ENCODE measurements at regions not wholly inside any gene's neighbourhood (a gene's known extent, or its start where the extent isn't known, plus 50 kb on each side); places are given as distances from the start of the nearest gene placed in this dataset.

DNA sequence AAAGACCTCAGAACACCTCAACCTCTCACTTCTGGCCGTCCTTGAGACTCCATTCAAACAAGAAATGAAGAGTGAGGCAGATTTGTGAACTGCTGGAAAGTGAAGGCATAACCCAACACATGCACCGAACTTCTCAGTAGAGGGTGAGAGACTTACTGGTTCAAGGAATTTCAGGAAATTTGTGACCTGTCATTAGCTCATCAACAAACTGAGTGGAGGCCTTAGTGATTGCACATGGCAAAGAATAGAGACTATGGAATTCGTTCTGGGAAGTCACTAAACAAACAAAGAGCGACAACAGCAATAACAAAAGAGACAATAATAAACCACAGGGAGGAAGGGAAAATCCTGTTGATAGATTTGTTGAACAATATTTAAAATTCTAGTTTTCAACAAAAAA lies 125.0 kb upstream of the AKR1E2 start:
- DNase-seq (no peak), ATAC-seq (no peak)
- ChIA-PET CTCF (no interaction called here), POLR2A (no interaction called here)
- Mint-ChIP-seq H3K27me3 (peaks cover 15% of the 10 kb centered on the region), H3K4me3 (no peak overlapping the region), H3K9me3 (no peaks in the 10 kb centered on the region), H3K36me3 (ENCODE audit: low read depth) (no peaks in the 10 kb centered on the region), H3K4me1 (ENCODE audit: low read depth) (no peaks in the 10 kb centered on the region), H3K27ac (no peak overlapping the region)
- TF ChIP-seq, protein P1, sequence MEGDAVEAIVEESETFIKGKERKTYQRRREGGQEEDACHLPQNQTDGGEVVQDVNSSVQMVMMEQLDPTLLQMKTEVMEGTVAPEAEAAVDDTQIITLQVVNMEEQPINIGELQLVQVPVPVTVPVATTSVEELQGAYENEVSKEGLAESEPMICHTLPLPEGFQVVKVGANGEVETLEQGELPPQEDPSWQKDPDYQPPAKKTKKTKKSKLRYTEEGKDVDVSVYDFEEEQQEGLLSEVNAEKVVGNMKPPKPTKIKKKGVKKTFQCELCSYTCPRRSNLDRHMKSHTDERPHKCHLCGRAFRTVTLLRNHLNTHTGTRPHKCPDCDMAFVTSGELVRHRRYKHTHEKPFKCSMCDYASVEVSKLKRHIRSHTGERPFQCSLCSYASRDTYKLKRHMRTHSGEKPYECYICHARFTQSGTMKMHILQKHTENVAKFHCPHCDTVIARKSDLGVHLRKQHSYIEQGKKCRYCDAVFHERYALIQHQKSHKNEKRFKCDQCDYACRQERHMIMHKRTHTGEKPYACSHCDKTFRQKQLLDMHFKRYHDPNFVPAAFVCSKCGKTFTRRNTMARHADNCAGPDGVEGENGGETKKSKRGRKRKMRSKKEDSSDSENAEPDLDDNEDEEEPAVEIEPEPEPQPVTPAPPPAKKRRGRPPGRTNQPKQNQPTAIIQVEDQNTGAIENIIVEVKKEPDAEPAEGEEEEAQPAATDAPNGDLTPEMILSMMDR (IDR thresholded peaks at IDR 0.05): no peak
- intact Hi-C loops (cut with micrococcal nuclease): no loop called here

DNA sequence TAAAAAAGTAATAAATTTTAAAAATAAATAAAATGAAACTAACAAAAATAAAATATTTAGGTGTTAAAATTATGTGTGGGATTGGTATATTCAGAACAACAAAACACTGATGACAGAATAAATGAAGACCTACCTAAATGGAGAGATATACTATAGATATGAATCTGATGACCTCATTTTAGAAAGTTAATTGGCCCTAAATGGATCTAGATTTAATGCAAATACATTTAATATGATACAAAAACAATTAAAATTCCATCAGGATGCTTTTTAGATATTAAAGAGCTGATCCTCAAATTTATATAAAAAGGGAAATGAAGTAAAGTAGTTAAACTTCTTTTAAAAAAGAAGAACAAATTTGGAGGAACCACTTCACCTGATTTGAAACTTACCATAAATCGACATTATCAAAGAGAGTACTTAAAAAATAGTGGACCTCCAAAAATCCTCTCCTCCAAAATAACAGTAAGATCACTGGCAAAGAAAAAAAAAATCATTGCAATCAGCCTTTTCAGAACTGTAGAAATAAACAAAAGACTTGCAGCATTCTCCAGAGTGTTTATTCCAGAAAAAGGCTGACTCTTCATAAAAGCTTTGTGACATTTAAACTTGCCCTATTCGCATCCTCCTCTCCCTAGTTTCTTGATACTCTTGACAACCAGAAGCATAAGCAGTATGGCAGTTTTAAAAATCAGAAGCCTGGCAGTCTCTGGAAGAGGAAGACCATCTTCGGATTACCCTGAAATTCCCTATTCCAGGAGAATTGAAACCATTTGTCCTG lies 125.9 kb upstream of the AKR1E2 start:
- POLR2A ChIA-PET: no interaction called here
- Mint-ChIP-seq H3K27me3 (peaks cover 11% of the 10 kb centered on the region), H3K27ac (no peak overlapping the region), H3K4me1 (ENCODE audit: low read depth) (no peaks in the 10 kb centered on the region), H3K9me3 (no peaks in the 10 kb centered on the region), H3K36me3 (ENCODE audit: low read depth) (no peaks in the 10 kb centered on the region), H3K4me3 (no peak overlapping the region)
- no peak for ATAC-seq
- no peak for DNase-seq
- intact Hi-C loops (cut with micrococcal nuclease): no loop called here
- TF ChIP-seq, protein P1 (IDR thresholded peaks at IDR 0.05): no peak
- CTCF ChIA-PET: interaction anchor here (0.9 kb wide), 1 partner anchor 23 kb away, joined by 3 read pairs; no protein-coding TSS in a partner anchor

DNA sequence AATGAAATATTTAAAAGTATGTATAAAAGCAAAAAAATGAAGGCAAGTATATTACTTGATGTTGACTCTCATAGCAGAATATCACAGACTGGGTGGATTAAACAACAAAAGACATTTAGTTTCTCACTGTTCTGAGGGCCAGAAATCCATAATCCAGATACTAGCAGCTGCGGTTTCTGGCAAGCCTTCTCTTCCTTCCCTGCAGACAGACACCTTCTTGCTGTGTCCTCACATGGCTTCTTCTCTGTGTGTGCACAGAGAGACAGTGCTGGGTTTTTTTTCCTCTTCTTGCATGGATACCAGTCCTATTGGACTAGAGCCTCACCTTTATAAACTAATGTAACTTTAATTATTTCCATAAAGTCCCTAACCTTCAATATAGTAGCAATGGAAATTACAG lies 127.9 kb upstream of the AKR1E2 start:
- Mint-ChIP-seq H3K4me3 (no peak overlapping the region), H3K27me3 (peaks cover 6% of the 10 kb centered on the region), H3K9me3 (no peaks in the 10 kb centered on the region), H3K4me1 (ENCODE audit: low read depth) (no peaks in the 10 kb centered on the region), H3K36me3 (ENCODE audit: low read depth) (no peaks in the 10 kb centered on the region), H3K27ac (no peak overlapping the region)
- ChIA-PET CTCF (no interaction called here), POLR2A (no interaction called here)
- TF ChIP-seq, protein P1 (IDR thresholded peaks at IDR 0.05): no peak
- ATAC-seq (no peak), DNase-seq (no peak)
- intact Hi-C loops (cut with micrococcal nuclease): no loop called here

DNA sequence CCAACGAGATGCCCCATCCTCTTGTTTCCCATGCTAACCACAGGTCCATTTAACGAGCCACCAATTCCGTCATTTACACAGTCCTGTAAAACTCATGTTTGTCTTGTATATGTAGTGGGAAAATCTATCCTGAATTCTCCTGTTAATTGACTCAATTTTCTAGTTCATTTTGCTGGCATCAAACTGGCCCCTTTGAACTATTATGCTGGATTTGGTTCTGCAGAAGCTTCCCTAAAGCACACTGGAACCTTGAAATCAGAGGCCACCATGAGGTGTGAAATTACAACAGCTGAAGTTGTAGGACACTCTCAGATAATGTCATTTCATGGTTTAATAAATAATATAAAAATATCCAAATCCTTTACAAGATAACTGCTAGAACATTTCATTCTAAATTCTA lies 129.8 kb upstream of the AKR1E2 start:
- ChIA-PET POLR2A (no interaction called here), CTCF (no interaction called here)
- TF ChIP-seq, protein P1 (IDR thresholded peaks at IDR 0.05): no peak
- intact Hi-C loops (cut with micrococcal nuclease): no loop called here
- peaks cover 4% of the 10 kb centered on the region for H3K27me3 Mint-ChIP-seq
- H3K9me3 Mint-ChIP-seq: no peaks in the 10 kb centered on the region
- H3K4me1 Mint-ChIP-seq (ENCODE audit: low read depth): no peaks in the 10 kb centered on the region
- ATAC-seq (no peak), DNase-seq (no peak)
- no peak overlapping the region for H3K27ac Mint-ChIP-seq
- no peaks in the 10 kb centered on the region for H3K36me3 Mint-ChIP-seq (ENCODE audit: low read depth)
- H3K4me3 Mint-ChIP-seq: no peak overlapping the region

DNA sequence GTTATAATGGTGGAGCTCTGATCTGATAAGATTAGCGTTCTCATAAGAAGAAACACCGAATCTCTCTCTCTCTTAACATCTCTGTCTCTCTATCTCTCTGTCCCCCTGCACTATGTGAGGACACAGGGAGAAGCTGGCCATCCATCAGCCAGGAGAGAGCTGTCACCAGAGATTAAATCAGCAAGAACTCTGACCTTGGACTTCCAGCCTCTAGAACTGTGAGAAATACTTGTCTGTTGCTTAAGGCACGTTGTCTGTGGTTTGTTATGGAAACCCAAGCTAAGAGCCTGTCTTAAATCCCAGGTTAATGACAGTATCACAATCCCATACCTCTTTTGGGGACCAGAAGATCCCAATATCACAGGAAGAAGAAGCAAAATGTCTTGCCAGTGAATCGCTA lies 132.0 kb upstream of the AKR1E2 start:
- no peak for DNase-seq
- intact Hi-C loops (cut with micrococcal nuclease): no loop called here
- CTCF ChIA-PET: no interaction called here
- Mint-ChIP-seq H3K9me3 (no peaks in the 10 kb centered on the region), H3K36me3 (ENCODE audit: low read depth) (no peaks in the 10 kb centered on the region), H3K4me1 (ENCODE audit: low read depth) (no peaks in the 10 kb centered on the region), H3K4me3 (no peak overlapping the region), H3K27ac (no peak overlapping the region), H3K27me3 (peaks cover 2% of the 10 kb centered on the region)
- no peak for ATAC-seq
- TF ChIP-seq, protein P1 (IDR thresholded peaks at IDR 0.05): no peak
- POLR2A ChIA-PET: interaction anchor here (0.5 kb wide), 1 partner anchor 14 kb away, joined by 3 read pairs; no protein-coding TSS in a partner anchor
